GM12878 (cell line): ENCODE measurements at regions not wholly inside any gene's neighbourhood (a gene's known extent, or its start where the extent isn't known, plus 50 kb on each side); places are given as distances from the start of the nearest gene placed in this dataset.

Source experiments
- ATAC-seq: fragments of 200-7000 bp; cut with Tn5 transposase; 3 replicates; pipeline ENCODE4 v1.9.1; 2020; ENCODE audit warnings: mild to moderate bottlenecking, moderate library complexity
- BruUV-seq: library from RNA; stranded (reverse); fragments of 400-500 nt; replicated peaks from 2 replicates; lab custom pipeline; 2021; lab: Mats Ljungman, UMichigan
- CTCF ChIA-PET: fragments of 300-600 bp; sonication (Branson Sonifier 250); formaldehyde crosslinking; extraction: SDS; loops from one replicate; lab custom pipeline; 2021; ENCODE audit warnings: inconsistent platforms; lab: Yijun Ruan, JAX
- POLR2A ChIA-PET: fragments of 350-600 bp; formaldehyde crosslinking; extraction: SDS; loops from one replicate; lab custom pipeline; 2021; ENCODE audit warnings: inconsistent platforms; lab: Charles Lee
- RAD21 ChIA-PET: fragments of 300-600 bp; sonication (Branson Sonifier 250); formaldehyde crosslinking; loops from one replicate; lab custom pipeline; 2023; ENCODE audit warnings: antibody characterized with exemption; ENCODE audit not compliant: unreplicated experiment; lab: Charles Lee
- SMC1A ChIA-PET: fragments of 300-600 bp; sonication (Branson Sonifier 250); formaldehyde crosslinking; loops from one replicate; lab custom pipeline; 2023; ENCODE audit not compliant: unreplicated experiment, uncharacterized antibody; lab: Charles Lee
- DNase-seq: peaks from one replicate; pipeline ENCODE4 v3.0.0-alpha.2; 2011; ENCODE audit warnings: low read depth, low spot score
- FAIRE-seq: peaks from 3 replicates; lab custom pipeline; 2011; peaks lifted over from hg19 to GRCh38; lab: Jason Lieb, UNC
- H2AFZ ChIP-seq: 2 replicates; pipeline ENCODE4 v1.6.0; 2011; ENCODE audit warnings: low read depth, low read length, control low read depth; ENCODE audit not compliant: control insufficient read depth
- H3K27ac ChIP-seq: 2 replicates; pipeline ENCODE4 v1.5.1; 2011; ENCODE audit warnings: control low read depth; ENCODE audit not compliant: control insufficient read depth, insufficient read depth
- H3K27me3 ChIP-seq, 2 experiments: replicated peaks in 1 of 2; 2 replicates each; pipeline versions ENCODE4 v1.6.0 to v1.6.1; 2011; ENCODE audit warnings: low read length in 1 of 2; ENCODE audit not compliant: control insufficient read depth in 2 of 2, insufficient read depth in 2 of 2
- H3K36me3 ChIP-seq, 2 experiments: 2 replicates each; pipeline ENCODE4 v1.5.1; 2011; ENCODE audit warnings: low read length in 1 of 2; ENCODE audit not compliant: control insufficient read depth in 2 of 2, insufficient read depth in 2 of 2
- H3K4me1 ChIP-seq: 2 replicates; pipeline ENCODE4 v1.6.1; 2011; ENCODE audit warnings: mild to moderate bottlenecking, low read length, moderate library complexity, mixed read lengths; ENCODE audit not compliant: control insufficient read depth, insufficient read depth
- H3K4me2 ChIP-seq: 2 replicates; pipeline ENCODE4 v1.6.0; 2011; ENCODE audit warnings: control low read depth; ENCODE audit not compliant: control insufficient read depth, insufficient read depth
- H3K4me3 ChIP-seq: fragments of 200-600 bp; sonication (generic); 2 replicates; pipeline ENCODE4 v1.5.1; 2016
- H3K79me2 ChIP-seq: 2 replicates; pipeline ENCODE4 v1.6.0; 2011; ENCODE audit warnings: low read length; ENCODE audit not compliant: control insufficient read depth, insufficient read depth
- H3K9ac ChIP-seq: 2 replicates; pipeline ENCODE4 v1.8.0; 2011; ENCODE audit warnings: low read length, control low read depth, mixed read lengths; ENCODE audit not compliant: control insufficient read depth, insufficient read depth
- H3K9me3 ChIP-seq: replicated peaks from 3 replicates; pipeline ENCODE4 v1.5.1; 2011; ENCODE audit warnings: mild to moderate bottlenecking, low read length; ENCODE audit not compliant: control insufficient read depth, insufficient read depth
- H4K20me1 ChIP-seq: 2 replicates; pipeline ENCODE4 v1.6.0; 2011; ENCODE audit not compliant: control insufficient read depth, insufficient read depth
- BCL11A ChIP-seq: IDR thresholded peaks from 2 replicates; pipeline ENCODE4 v1.6.1; 2011; ENCODE audit warnings: low read depth, low read length
- BCL3 ChIP-seq: IDR thresholded peaks from 2 replicates; pipeline ENCODE4 v1.6.1; 2011; ENCODE audit warnings: borderline replicate concordance, low read depth, mild to moderate bottlenecking, moderate library complexity, low read length; ENCODE audit not compliant: insufficient read depth, poor library complexity, severe bottlenecking
- CTCF ChIP-seq, 3 experiments: IDR thresholded peaks in 2 of 3; conservative IDR thresholded peaks in 1 of 3; 2 replicates each; pipeline ENCODE4 v1.5.1; 2011; ENCODE audit warnings: low read depth in 3 of 3, low read length in 3 of 3, mild to moderate bottlenecking in 3 of 3, control low read depth in 2 of 3, moderate library complexity in 2 of 3, inconsistent platforms in 1 of 3, mixed read lengths in 1 of 3; ENCODE audit not compliant: control insufficient read depth in 2 of 3, insufficient read depth in 1 of 3; ENCODE audit errors: extremely low read depth in 1 of 3
- E2F4 ChIP-seq: IDR thresholded peaks from 2 replicates; pipeline ENCODE4 v1.6.1; 2012; ENCODE audit warnings: low read depth, low read length, improper control_type of control experiment
- FOS ChIP-seq: IDR thresholded peaks from 3 replicates; pipeline ENCODE4 v1.6.1; 2011; ENCODE audit warnings: borderline replicate concordance; ENCODE audit not compliant: insufficient read length; ENCODE audit errors: extremely low read depth
- RB1 ChIP-seq: fragments of 450-650 bp; formaldehyde crosslinking; IDR thresholded peaks from 2 replicates; pipeline ENCODE4 v1.6.1; 2017; ENCODE audit warnings: mild to moderate bottlenecking, borderline replicate concordance
- ZBTB11 ChIP-seq: fragments of 450-650 bp; formaldehyde crosslinking; IDR thresholded peaks from 2 replicates; pipeline ENCODE4 v1.5.0; 2022; ENCODE audit warnings: mild to moderate bottlenecking, missing genetic modification characterization
- ZNF207 ChIP-seq: fragments of 450-650 bp; IDR thresholded peaks from 2 replicates; pipeline ENCODE4 v1.6.1; 2014; ENCODE audit warnings: antibody characterized with exemption, mild to moderate bottlenecking, borderline replicate concordance
- ZNF24 ChIP-seq: fragments of 450-650 bp; IDR thresholded peaks from 2 replicates; pipeline ENCODE4 v1.6.1; 2017; ENCODE audit warnings: antibody characterized with exemption, mild to moderate bottlenecking
- ZNF384 ChIP-seq: IDR thresholded peaks from 2 replicates; pipeline ENCODE4 v1.6.1; 2012; ENCODE audit warnings: low read depth, mild to moderate bottlenecking, low read length, improper control_type of control experiment, borderline replicate concordance
- ZZZ3 ChIP-seq: IDR thresholded peaks from 2 replicates; pipeline ENCODE4 v1.6.1; 2011; ENCODE audit warnings: low read depth; ENCODE audit not compliant: control insufficient read depth, insufficient read length
- WGBS: methylation state at CpG from one replicate; pipeline ENCODE4 v1.1.6; 2016; ENCODE audit warnings: low lambda C conversion rate; ENCODE audit not compliant: insufficient replicate concordance, insufficient coverage; ENCODE audit errors: missing lambda C conversion rate; 5-methylcytosine and 5-hydroxymethylcytosine counted together
- in situ Hi-C: fragments of 300-500 bp; cut with MboI; formaldehyde crosslinking; loops from 9 replicates; pipeline ENCODE4 v1.14.3; 2018; ENCODE audit warnings: mixed read lengths
- intact Hi-C: fragments of 100-400 bp; cut with micrococcal nuclease; formaldehyde crosslinking; loops from one replicate; pipeline ENCODE4 v1.14.2; 2022; ENCODE audit not compliant: unreplicated experiment

GRCh38 chr7:157475601-157476000 is 138.8 kb downstream of the DNAJB6 start:
- intact Hi-C loops: no loop called here
- RAD21 ChIA-PET: no interaction called here
- H3K27me3 ChIP-seq: no peaks in the 10 kb centered on the region
- H2AFZ ChIP-seq: no peak overlapping the region
- 0 out of 2 replicates have a peak, but pooled peaks cover 4% of the 10 kb centered on the region for H3K4me1 ChIP-seq
- TF ChIP-seq ZNF24 (no peak), E2F4 (no peak), CTCF (IDR thresholded peaks at IDR 0.05 in 2 of 3, conservative IDR thresholded peaks at IDR 0.05 in 1 of 3; ENCODE audit: control insufficient read depth in 2 of 3, extremely low read depth in 1 of 3, insufficient read depth in 1 of 3, low read depth in 3 of 3, low read length in 3 of 3) (no peak), FOS (no peak), ZZZ3 (no peak), BCL3 (no peak), ZNF207 (no peak), RB1 (no peak), ZBTB11 (no peak), BCL11A (no peak), ZNF384 (no peak)
- TF ChIP-seq, all 136 proteins: peak for 0
- WGBS: 25% methylated on average over 10 of the region's 10 CpGs
- BruUV-seq: no TSS peak
- DNase-seq: no peak
- H3K79me2 ChIP-seq: no peaks in the 10 kb centered on the region
- H3K27ac ChIP-seq: no peak overlapping the region
- ChIA-PET SMC1A (no interaction called here), CTCF (no interaction called here), POLR2A (no interaction called here)
- peaks cover 3% of the 10 kb centered on the region; the same call in 2 of the 3 replicates for H3K9me3 ChIP-seq
- ATAC-seq: no peak
- no peak overlapping the region for H3K4me3 ChIP-seq
- H3K4me2 ChIP-seq: no peak overlapping the region
- no peak for FAIRE-seq
- H3K9ac ChIP-seq: no peak overlapping the region
- no peaks in the 10 kb centered on the region for H4K20me1 ChIP-seq
- H3K36me3 ChIP-seq: no peaks in the 10 kb centered on the region
- in situ Hi-C loops: no loop called here
